Inflammatory macrophage treated with lipopolysaccharide for 1 hour (primary cell): ENCODE measurements at regions not wholly inside any gene's neighbourhood (a gene's known extent, or its start where the extent isn't known, plus 50 kb on each side); places are given as distances from the start of the nearest gene placed in this dataset.
"Not testable (repeated sequence)": the region's sequence is repeated elsewhere in the genome, so short reads cannot be mapped to it uniquely, and the experiment has no call there.

Experiments used
- DNase-seq, 2 donors: peaks; one replicate each; pipeline ENCODE4 v3.0.0-alpha.2; 2020 to 2022

GRCh38 chr6:82744286-82745015 is 321.2 kb downstream of the UBE3D start:
- DNase-seq: no peak

- no peak for DNase-seq
These were observed 315.1 kb downstream of the UBE3D start for GRCh38 chr6:82750556-82750955.

- DNase-seq: no peak
These were observed 313.9 kb downstream of the UBE3D start for GRCh38 chr6:82751718-82752117.

- DNase-seq: no peak
These were observed 303.8 kb downstream of the UBE3D start for GRCh38 chr6:82761674-82762345.

GRCh38 chr6:82766476-82766875 is 299.2 kb downstream of the UBE3D start:
- DNase-seq: no peak

GRCh38 chr6:82767037-82767436 is 298.6 kb downstream of the UBE3D start:
- DNase-seq: no peak

GRCh38 chr6:82767447-82767846 is 298.2 kb downstream of the UBE3D start:
- no peak for DNase-seq

GRCh38 chr6:82772851-82773717 is 292.6 kb downstream of the UBE3D start:
- no peak for DNase-seq

- no peak for DNase-seq
These were observed 290.3 kb downstream of the UBE3D start for GRCh38 chr6:82775361-82775760.

GRCh38 chr6:82775981-82776380 is 289.7 kb downstream of the UBE3D start:
- no peak for DNase-seq

GRCh38 chr6:82779041-82779440 is 286.6 kb downstream of the UBE3D start:
- no peak for DNase-seq

GRCh38 chr6:82780334-82780733 is 285.3 kb downstream of the UBE3D start:
- no peak for DNase-seq

- no peak for DNase-seq
These were observed 283.9 kb downstream of the UBE3D start for GRCh38 chr6:82781620-82782204.

GRCh38 chr6:82783587-82784236 is 281.9 kb downstream of the UBE3D start:
- DNase-seq: no peak

- no peak for DNase-seq
These were observed 280.4 kb downstream of the UBE3D start for GRCh38 chr6:82785206-82785605.

GRCh38 chr6:82786248-82786647 is 279.4 kb downstream of the UBE3D start:
- no peak for DNase-seq

- DNase-seq: no peak
These were observed 269.7 kb downstream of the UBE3D start for GRCh38 chr6:82795940-82796339.

- DNase-seq: no peak
These were observed 264.6 kb downstream of the UBE3D start for GRCh38 chr6:82801083-82801482.

- not testable (repeated sequence) for DNase-seq
These were observed 249.4 kb downstream of the UBE3D start for GRCh38 chr6:82816243-82816642.

GRCh38 chr6:82818727-82819126 is 246.9 kb downstream of the UBE3D start:
- no peak for DNase-seq

GRCh38 chr6:82823361-82823760 is 242.3 kb downstream of the UBE3D start:
- no peak for DNase-seq

- no peak for DNase-seq
These were observed 232.8 kb downstream of the UBE3D start for GRCh38 chr6:82832811-82833210.

- no peak for DNase-seq
These were observed 232.2 kb downstream of the UBE3D start for GRCh38 chr6:82833481-82833880.
